NCI-H748 (cell line): ENCODE measurements at regions not wholly inside any gene's neighbourhood (a gene's known extent, or its start where the extent isn't known, plus 50 kb on each side); places are given as distances from the start of the nearest gene placed in this dataset.
"Not testable (repeated sequence)": the region's sequence is repeated elsewhere in the genome, so short reads cannot be mapped to it uniquely, and the experiment has no call there.

Source experiments
- DNase-seq: peaks from one replicate; lab custom pipeline; 2025; ENCODE audit not compliant: unreplicated experiment; lab: John Stamatoyannopoulos, UW

- no peak for DNase-seq
Measured at GRCh38 chr14:83714151-83714550, 1815.8 kb upstream of the FLRT2 start.

DNA sequence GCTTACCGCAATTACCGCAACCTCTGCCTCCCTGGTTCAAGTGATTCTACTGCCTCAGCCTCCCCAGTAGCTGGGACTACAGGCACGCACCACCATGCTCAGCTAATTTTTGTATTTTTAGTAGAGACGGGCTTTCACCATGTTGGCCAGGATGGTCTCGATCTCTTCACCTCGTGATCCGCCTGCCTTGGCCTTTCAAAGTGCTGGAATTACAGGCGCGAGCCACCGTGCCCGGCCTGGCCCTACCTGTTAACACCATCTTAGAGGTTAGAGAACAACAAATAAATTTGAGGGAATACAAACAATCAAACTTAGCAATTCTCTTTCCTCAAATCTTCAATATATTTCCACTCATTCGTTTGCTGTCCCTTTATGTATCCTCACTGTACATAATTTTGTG lies 1810.5 kb upstream of the FLRT2 start:
- DNase-seq: not testable (repeated sequence)

DNA sequence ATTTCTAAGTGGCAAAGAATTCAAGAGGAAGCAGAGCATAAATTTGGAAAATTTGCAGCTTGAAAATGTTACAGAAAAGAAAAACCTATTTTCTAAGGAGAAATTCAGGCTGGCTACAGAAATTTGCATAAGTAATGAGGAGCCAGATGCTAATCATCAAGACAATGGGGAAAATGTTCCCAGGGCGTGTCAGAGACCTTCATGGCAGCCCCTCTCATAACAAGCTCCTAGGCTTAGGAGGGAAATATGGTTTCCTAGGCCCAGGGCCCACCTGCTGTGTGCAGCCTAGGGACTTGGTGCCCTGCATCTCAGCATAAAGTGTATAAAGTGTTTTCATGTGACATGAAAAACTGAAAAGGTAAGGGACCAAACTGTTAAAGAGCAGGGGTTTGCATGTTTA lies 1796.3 kb upstream of the FLRT2 start:
- no peak for DNase-seq

GRCh38 chr14:83734431-83734830 lies 1795.5 kb upstream of the FLRT2 start:
- no peak for DNase-seq

- DNase-seq: no peak
Measured at GRCh38 chr14:83741269-83741668, 1788.7 kb upstream of the FLRT2 start.

DNA sequence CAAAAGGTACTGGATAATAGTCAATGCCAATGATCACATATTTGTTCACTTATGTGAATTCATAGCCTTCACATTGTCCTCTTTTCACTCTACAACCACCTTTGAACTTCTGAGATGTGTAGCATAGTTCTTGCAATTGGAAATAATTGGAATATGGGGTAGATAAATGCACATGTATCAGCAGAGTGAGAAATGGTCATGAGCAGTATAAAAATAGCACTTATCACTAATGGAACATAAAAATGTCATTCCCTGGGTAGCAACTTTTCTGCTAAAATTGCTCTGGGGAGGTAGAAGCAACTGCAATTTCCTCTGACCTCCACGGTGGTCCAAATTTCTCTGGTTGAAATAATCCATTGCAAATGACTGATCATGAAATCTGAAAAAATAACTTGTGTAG lies 1785.7 kb upstream of the FLRT2 start:
- no peak for DNase-seq

DNA sequence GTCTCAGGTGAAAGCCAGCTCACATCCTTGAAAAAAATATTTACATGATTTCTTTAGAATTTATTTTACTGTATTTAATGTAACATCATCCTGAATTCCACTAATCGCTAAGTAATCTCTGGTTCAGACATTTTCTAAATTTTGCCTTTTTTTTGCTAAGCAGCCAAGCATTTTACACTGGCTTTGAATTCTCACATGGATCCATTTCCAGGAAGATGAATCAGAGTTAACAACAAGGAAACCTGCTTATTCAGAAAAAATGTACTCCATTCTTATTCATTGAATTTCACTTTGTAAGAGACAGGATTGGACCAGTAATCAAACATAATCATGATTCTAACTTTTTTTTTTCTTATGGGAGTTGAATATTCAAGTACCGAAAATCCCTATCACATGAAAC lies 1785.1 kb upstream of the FLRT2 start:
- DNase-seq: no peak

DNA sequence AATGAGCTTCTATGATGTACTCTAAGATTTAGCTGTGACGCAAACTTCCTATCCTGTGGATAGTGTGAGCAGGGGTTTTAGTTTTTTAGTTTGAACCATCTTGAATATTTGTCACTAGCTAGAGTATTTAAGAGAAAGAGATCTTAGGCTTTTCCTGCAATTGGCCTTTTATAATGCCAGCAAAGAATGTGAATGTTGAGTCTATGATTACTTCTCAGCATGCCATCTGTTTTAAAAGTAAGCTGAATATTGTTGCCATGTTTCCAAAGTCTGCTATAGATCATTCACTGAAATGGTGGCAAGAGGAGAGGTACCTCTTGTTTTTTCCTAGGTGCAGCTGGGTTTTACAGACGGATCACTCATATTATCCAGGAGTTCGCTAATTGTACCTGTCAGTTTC lies 1783.6 kb upstream of the FLRT2 start:
- DNase-seq: no peak

GRCh38 chr14:83757916-83758315 lies 1772.0 kb upstream of the FLRT2 start:
- no peak for DNase-seq

- no peak for DNase-seq
Measured at GRCh38 chr14:83764656-83765599, 1765.0 kb upstream of the FLRT2 start.

GRCh38 chr14:83777516-83777915 lies 1752.4 kb upstream of the FLRT2 start:
- no peak for DNase-seq

DNA sequence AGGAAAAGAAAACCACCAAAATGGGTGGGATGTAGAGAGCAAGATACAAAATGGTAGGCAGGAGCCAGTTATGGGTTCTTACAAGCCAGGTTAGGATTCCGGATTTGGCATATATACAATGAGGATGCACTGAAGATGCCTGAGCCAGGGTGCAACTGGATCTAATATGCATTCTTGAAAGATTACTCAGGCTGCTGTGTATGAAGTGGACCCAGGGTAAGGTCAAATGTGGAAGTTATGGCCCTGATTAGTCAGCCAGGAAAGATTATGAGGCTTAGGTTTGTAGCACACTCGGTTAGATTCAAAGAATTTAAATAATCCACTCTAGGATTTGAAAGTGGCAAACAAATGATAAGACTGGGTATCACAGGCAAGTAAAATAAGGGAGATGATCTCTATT lies 1750.7 kb upstream of the FLRT2 start:
- no peak for DNase-seq

GRCh38 chr14:83780321-83780720 lies 1749.6 kb upstream of the FLRT2 start:
- DNase-seq: no peak

- DNase-seq: no peak
Measured at GRCh38 chr14:83798421-83798820, 1731.5 kb upstream of the FLRT2 start.

DNA sequence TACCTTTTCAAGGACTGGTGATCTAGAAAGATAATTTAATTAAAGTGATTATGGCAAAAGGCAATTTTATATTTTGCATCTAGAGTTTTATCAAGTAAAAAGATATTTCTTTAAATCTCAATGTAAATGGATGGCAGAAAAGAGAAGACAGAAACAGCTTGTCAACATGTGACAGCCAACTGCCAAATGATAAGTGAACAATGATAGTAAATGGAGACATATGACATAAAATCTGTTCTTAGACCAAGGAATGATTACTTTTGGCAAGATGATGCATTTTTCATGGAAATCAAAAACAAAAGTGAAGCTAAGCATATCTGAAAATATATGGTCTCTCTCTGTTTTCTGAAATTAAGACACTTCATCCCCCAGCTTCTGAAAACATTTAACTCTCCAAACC lies 1730.7 kb upstream of the FLRT2 start:
- no peak for DNase-seq

DNA sequence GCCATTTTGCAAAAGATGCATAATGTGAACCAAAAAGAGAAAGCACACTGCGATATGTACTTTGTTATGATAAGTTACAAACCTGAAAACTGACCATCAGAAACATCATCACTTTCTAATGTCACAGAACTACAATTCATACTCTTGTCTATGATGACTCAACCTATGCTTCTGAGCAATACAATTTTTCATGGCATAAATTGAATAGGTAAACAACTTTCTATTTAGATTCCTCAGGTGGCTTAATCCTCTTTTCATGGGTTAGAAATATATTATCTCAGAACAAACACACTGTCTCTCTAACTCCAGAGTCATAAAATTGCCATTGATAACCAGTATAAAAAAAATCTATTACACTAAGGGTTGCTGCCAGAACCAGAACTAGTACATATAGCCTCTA lies 1715.0 kb upstream of the FLRT2 start:
- no peak for DNase-seq

GRCh38 chr14:83816761-83817160 lies 1713.2 kb upstream of the FLRT2 start:
- DNase-seq: no peak

- no peak for DNase-seq
Measured at GRCh38 chr14:83825843-83826242, 1704.1 kb upstream of the FLRT2 start.

GRCh38 chr14:83826838-83827237 lies 1703.1 kb upstream of the FLRT2 start:
- no peak for DNase-seq

GRCh38 chr14:83827383-83827782 lies 1702.6 kb upstream of the FLRT2 start:
- DNase-seq: no peak

DNA sequence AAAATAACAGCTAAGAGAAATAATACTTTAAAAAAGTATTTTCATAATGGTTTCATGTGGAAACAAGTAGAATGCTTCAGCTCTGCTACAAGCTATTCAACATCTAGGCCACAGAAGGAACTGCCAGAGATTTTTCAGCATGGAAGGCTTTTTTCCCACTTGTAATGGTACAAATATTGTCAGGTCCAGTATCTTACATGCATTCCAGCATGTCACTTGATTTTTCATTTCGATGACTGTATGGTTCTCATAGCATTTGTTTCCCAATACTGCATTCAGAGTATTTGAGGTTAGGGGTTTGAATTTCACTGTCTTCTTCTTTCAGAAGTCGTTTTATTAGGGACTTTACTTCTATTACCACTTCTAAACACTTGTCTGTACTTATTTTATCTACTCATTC lies 1701.5 kb upstream of the FLRT2 start:
- no peak for DNase-seq

GRCh38 chr14:83830316-83830715 lies 1699.6 kb upstream of the FLRT2 start:
- DNase-seq: no peak

DNA sequence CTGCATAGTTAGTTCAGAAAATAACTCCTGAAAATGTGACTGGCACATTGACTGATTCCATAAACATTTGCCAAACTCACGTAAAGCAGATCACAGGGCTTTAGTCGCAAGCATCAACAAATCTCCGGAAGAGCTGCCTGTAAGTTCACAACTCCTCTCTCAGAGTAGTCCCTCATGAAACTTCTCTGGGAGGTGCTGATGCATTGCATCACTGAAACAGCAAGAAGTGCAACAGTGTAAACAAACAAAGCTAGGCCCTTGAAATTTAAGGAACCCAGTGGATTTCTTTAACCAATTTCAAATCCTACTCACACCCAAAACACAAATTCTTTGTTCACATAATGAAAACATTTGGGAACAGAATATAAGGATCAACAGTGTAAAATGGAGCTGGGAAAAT lies 1691.7 kb upstream of the FLRT2 start:
- no peak for DNase-seq
